Gastroesophageal sphincter (tissue), 4 donors: ENCODE measurements at regions not wholly inside any gene's neighbourhood (a gene's known extent, or its start where the extent isn't known, plus 50 kb on each side); places are given as distances from the start of the nearest gene placed in this dataset.

Experiments
- ATAC-seq: fragments of 150-250 bp; one replicate; pipeline ENCODE4 v1.9.1; 2016; ENCODE audit warnings: mild to moderate bottlenecking, moderate library complexity
- H3K27ac ChIP-seq, 4 donors: fragments of 200-600 bp; sonication (generic) in 3 of 4; 1 replicate in 3 of 4; 2 replicates in 1 of 4; pipeline ENCODE4 v1.5.1; 2016 to 2019
- H3K27me3 ChIP-seq: fragments of 200-600 bp; sonication (generic); one replicate; pipeline ENCODE4 v1.5.1; 2019
- H3K36me3 ChIP-seq, 2 donors: fragments of 200-600 bp; sonication (generic); one replicate each; pipeline ENCODE4 v1.5.1; 2019; ENCODE audit warnings: control low read depth in 1 of 2
- H3K4me1 ChIP-seq, 3 donors: fragments of 200-600 bp; sonication (generic); 1 replicate in 2 of 3; 2 replicates in 1 of 3; pipeline ENCODE4 v1.5.1; 2016 to 2019; ENCODE audit warnings: control low read depth in 2 of 3
- H3K4me3 ChIP-seq, 2 donors: fragments of 200-600 bp; sonication (generic); one replicate each; pipeline ENCODE4 v1.5.1; 2019; ENCODE audit warnings: mild to moderate bottlenecking in 1 of 2, moderate library complexity in 1 of 2
- H3K9me3 ChIP-seq, 3 donors: fragments of 200-600 bp; sonication (generic); one replicate each; pipeline ENCODE4 v1.5.1; 2017 to 2019; ENCODE audit warnings: control low read depth in 2 of 3
- CTCF ChIP-seq, 4 experiments: fragments of 200-600 bp in 2 of 4; fragments of 450-650 bp in 2 of 4; sonication (generic) in 1 of 4; IDR thresholded peaks; one replicate each; pipeline ENCODE4 v1.5.1; 2017 to 2019; ENCODE audit warnings: antibody characterized with exemption in 4 of 4, mild to moderate bottlenecking in 2 of 4, moderate library complexity in 2 of 4
- EP300 ChIP-seq: sonication (generic); formaldehyde crosslinking; IDR thresholded peaks from one replicate; pipeline ENCODE4 v1.6.1; 2017; ENCODE audit warnings: antibody characterized with exemption, mild to moderate bottlenecking
- POLR2A ChIP-seq, 2 donors: fragments of 450-650 bp; IDR thresholded peaks; one replicate each; pipeline ENCODE4 v1.6.1; 2017; ENCODE audit warnings: antibody characterized with exemption in 2 of 2, mild to moderate bottlenecking in 2 of 2, moderate library complexity in 1 of 2
- POLR2AphosphoS5 ChIP-seq: sonication (generic); formaldehyde crosslinking; IDR thresholded peaks from one replicate; pipeline ENCODE4 v1.6.1; 2017; ENCODE audit warnings: antibody characterized with exemption
- WGBS, 2 donors: methylation state at CpG; one replicate each; pipeline ENCODE4 v1.1.5; 2018; ENCODE audit warnings: low coverage in 1 of 2; 5-methylcytosine and 5-hydroxymethylcytosine counted together

- TF ChIP-seq POLR2AphosphoS5 (no peak), CTCF (IDR thresholded peaks at IDR 0.05) (no peak), POLR2A (IDR thresholded peaks at IDR 0.05) (no peak), EP300 (no peak)
- Histone ChIP-seq H3K27me3 (no peaks in the 10 kb centered on the region), H3K9me3 (no peaks in the 10 kb centered on the region), H3K27ac (no peak overlapping the region), H3K36me3 (no peaks in the 10 kb centered on the region), H3K4me1 (peaks cover 0 to 12% (median 0%) of the 10 kb centered on the region in 3 donors), H3K4me3 (no peak overlapping the region)
- 89 to 97% methylated on average over 3 to 8 of the region's 8 CpGs for WGBS, 2 donors
- ATAC-seq = no peak
Measured at GRCh38 chr13:99737481-99738245, 233.9 kb downstream of the ZIC5 start.

GRCh38 chr13:99736541-99736940 is 235.0 kb downstream of the ZIC5 start:
- no peaks in the 10 kb centered on the region for H3K27me3 ChIP-seq
- WGBS, 2 donors = 81 to 92% methylated on average over 3 of the region's 3 CpGs
- no peaks in the 10 kb centered on the region for H3K36me3 ChIP-seq
- no peak overlapping the region for H3K27ac ChIP-seq
- H3K4me3 ChIP-seq = no peak overlapping the region
- peaks cover 0 to 2% (median 0%) of the 10 kb centered on the region in 3 donors for H3K4me1 ChIP-seq
- TF ChIP-seq EP300 (no peak), POLR2A (IDR thresholded peaks at IDR 0.05) (no peak), POLR2AphosphoS5 (no peak), CTCF (IDR thresholded peaks at IDR 0.05) (no peak)
- ATAC-seq = no peak
- H3K9me3 ChIP-seq = no peaks in the 10 kb centered on the region

DNA sequence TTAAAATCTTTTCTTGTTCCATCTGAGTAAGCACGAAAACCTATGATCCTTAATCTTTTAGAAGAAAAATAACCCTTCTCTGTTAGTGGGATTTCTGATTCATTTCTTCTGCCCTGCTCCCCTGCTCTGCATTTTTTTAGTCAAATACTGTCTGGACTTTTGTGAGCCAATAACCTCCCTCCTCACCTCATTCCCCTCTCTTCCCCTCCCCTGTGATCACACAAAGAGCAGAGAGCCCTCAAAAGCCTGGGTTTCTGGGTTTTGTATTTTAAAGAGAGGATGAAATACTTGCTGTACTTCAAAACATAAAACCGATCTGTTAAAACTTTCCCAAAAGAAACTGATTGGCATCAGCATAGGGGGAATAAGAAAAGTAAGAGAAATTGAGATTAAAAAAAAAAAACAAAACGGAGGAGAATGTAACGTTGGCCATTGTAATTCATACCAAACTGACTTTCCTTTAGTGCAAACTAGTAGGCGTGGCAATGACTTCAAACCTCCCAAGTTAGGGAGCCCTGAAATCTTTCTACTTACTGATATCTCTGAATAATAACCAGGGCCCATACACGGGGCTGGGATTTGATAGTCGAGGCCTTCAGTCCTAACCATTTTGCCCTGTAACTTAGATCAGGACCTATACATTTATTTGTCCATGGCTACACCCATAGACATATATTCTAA is 232.9 kb downstream of the TM9SF2 start:
- Histone ChIP-seq H3K36me3 (no peaks in the 10 kb centered on the region), H3K9me3 (no peaks in the 10 kb centered on the region), H3K4me3 (no peak overlapping the region), H3K4me1 (no peaks in the 10 kb centered on the region), H3K27ac (no peak overlapping the region), H3K27me3 (no peaks in the 10 kb centered on the region)
- TF ChIP-seq EP300 (no peak), POLR2A (IDR thresholded peaks at IDR 0.05) (no peak), CTCF (IDR thresholded peaks at IDR 0.05) (no peak), POLR2AphosphoS5 (no peak)
- 62 to 68% methylated on average over 5 to 6 of the region's 7 CpGs for WGBS, 2 donors
- ATAC-seq = no peak

- TF ChIP-seq POLR2AphosphoS5 (no peak), POLR2A (IDR thresholded peaks at IDR 0.05) (no peak), CTCF (IDR thresholded peaks at IDR 0.05) (no peak), EP300 (no peak)
- no peak for ATAC-seq
- Histone ChIP-seq H3K27ac (no peak overlapping the region), H3K27me3 (no peaks in the 10 kb centered on the region), H3K9me3 (no peaks in the 10 kb centered on the region), H3K4me3 (no peak overlapping the region), H3K36me3 (no peaks in the 10 kb centered on the region), H3K4me1 (no peaks in the 10 kb centered on the region)
- WGBS, 2 donors = 72 to 79% methylated on average over 6 to 7 of the region's 7 CpGs
Measured at GRCh38 chr13:99733346-99733745, 232.1 kb downstream of the TM9SF2 start.

DNA sequence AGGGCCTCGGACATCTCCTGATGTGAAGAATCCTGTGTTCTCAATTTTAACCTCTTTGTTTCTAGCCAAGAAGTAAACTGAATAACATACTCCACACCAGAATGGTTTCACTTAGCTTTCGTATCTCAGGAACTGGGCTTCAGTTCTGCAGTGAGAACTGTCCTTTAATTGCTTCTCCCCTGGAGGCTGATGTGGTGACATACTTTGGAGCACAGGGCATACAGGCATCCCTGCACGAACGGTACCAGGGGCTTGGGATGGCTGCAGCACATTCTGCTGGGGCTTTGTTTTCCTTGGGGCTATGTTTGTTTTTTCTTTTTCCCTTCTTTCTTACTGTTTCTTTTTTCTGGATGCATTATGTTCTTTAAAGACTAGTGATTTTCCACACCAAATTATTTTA is 230.5 kb downstream of the TM9SF2 start:
- WGBS, 2 donors = 53 to 62% methylated on average over 3 to 4 of the region's 4 CpGs
- TF ChIP-seq CTCF (IDR thresholded peaks at IDR 0.05) (no peak), EP300 (no peak)
- Histone ChIP-seq H3K4me1 (no peaks in the 10 kb centered on the region), H3K27me3 (no peaks in the 10 kb centered on the region), H3K36me3 (no peaks in the 10 kb centered on the region), H3K9me3 (no peaks in the 10 kb centered on the region), H3K4me3 (no peak overlapping the region), H3K27ac (no peak overlapping the region)
- ATAC-seq = no peak
